Coronary artery (tissue), 2 donors: ENCODE measurements at regions not wholly inside any gene's neighbourhood (a gene's known extent, or its start where the extent isn't known, plus 50 kb on each side); places are given as distances from the start of the nearest gene placed in this dataset.

Experiments used
- DNase-seq: peaks from one replicate; pipeline ENCODE4 v3.0.0-alpha.2; 2017; ENCODE audit warnings: low spot score
- H3K27ac ChIP-seq, 2 donors: fragments of 200-600 bp; sonication (generic); one replicate each; pipeline ENCODE4 v1.5.1; 2016 to 2019
- H3K4me3 ChIP-seq: fragments of 200-600 bp; sonication (generic); 2 replicates; pipeline ENCODE4 v1.5.1; 2016; ENCODE audit warnings: mild to moderate bottlenecking, moderate library complexity
- TF ChIP-seq, protein P1 (sequence below): fragments of 200-600 bp; sonication (generic); IDR thresholded peaks from one replicate; pipeline ENCODE4 v1.5.1; 2019; ENCODE audit warnings: antibody characterized with exemption

DNA sequence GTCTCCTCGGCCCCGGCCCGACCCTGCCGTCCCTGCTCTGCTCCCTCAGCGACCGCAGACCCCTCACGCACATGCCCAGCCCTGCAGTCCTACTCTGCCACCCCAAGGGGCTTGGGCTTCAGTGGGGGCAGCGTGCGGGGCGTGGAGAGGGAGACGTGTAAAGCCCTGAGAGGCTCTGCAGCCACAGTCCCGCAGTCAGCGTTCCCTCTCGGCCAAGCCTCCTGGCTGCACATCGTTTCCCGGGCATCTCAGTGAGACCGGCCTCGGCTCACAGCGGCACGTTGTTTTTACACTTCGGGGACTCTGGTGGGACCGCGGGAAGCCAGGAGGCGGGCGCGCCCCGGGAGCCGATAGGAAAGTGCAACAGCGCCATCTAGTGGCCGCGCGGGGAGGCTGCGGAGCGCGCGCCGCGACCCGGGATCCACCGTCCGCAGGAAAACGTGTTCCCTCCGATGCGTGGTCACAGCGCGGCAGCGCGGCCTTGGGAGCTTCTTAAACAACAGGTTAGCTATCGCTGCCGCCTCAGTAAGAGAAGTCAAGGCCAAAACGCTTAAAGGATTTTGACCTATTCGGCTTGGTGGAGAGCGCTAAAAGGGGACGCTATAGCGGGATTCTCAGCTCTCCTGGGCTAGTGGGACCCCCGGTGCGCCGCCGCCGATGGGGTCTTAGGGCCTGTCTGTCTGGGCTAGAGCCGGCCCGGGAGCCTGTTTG lies 226.8 kb upstream of the IGF1R start:
- Histone ChIP-seq H3K27ac (peak overlapping the region in 1 of 2 donors; percentile 43), H3K4me3 (peak overlapping the region; percentile 65)
- TF ChIP-seq, protein P1, sequence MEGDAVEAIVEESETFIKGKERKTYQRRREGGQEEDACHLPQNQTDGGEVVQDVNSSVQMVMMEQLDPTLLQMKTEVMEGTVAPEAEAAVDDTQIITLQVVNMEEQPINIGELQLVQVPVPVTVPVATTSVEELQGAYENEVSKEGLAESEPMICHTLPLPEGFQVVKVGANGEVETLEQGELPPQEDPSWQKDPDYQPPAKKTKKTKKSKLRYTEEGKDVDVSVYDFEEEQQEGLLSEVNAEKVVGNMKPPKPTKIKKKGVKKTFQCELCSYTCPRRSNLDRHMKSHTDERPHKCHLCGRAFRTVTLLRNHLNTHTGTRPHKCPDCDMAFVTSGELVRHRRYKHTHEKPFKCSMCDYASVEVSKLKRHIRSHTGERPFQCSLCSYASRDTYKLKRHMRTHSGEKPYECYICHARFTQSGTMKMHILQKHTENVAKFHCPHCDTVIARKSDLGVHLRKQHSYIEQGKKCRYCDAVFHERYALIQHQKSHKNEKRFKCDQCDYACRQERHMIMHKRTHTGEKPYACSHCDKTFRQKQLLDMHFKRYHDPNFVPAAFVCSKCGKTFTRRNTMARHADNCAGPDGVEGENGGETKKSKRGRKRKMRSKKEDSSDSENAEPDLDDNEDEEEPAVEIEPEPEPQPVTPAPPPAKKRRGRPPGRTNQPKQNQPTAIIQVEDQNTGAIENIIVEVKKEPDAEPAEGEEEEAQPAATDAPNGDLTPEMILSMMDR = peak; percentile 98
- no peak for DNase-seq

DNA sequence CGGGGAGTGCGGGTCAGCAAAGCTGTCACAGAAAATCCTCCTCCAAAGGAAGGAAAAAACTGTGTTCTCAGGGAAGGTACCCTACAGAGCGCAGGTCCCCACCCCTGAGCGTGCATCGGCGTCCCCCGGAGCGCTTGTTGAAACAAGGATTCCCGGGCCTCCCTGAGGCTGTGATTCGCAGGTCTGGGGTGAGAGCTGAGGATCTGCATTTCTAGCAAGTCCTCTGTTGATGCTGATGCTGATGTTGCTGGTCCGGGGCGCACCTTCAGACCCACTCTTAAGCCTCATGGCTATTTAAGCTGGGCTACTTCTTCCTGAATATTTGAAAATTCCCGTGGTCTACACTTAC lies 226.2 kb upstream of the IGF1R start:
- no peak for DNase-seq
- Histone ChIP-seq H3K4me3 (peak overlapping the region; percentile 65), H3K27ac (no peak overlapping the region)
- TF ChIP-seq, protein P1 = no peak

DNA sequence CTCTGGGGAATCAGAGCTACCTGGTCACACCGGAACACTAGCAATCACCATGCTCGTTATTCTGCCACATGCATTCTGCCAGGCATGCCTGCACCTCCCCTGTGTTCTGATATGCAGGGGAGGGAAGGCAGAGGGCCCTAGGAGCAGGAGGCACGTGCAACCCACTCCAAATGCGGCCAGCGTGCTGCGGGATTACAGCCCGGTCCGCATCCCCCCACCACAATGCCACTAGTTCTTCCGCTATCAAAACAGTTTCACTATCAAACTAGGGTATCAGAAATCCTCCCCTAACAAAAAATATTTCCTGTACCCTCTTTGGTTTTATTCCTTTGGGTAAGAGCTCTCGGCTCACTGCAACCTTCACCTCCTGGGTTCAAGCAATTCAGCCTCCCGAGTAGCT lies 223.2 kb upstream of the IGF1R start:
- DNase-seq = no peak
- H3K27ac ChIP-seq = no peak overlapping the region
- H3K4me3 ChIP-seq = no peak overlapping the region
- TF ChIP-seq, protein P1 = no peak

DNA sequence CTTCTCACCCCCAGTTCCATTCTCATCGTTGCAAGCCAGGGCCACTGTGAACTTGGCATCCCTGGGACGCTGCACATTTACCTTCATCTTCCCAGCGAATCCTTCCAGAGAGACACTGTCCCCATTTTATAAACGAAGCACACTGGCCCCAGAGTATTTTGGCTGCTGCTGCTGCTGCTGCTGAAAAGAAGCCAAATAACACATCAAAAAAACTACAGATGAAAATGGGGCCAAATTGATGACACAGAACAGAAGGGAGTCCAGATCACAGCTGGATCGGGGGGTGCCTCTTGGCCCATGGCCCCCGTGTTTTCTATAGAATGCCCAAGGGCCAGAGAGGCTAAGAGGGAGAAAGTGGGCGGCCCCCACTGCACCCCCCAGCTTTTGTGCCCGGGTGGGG lies 221.0 kb upstream of the IGF1R start:
- no peak for DNase-seq
- Histone ChIP-seq H3K4me3 (no peak overlapping the region), H3K27ac (no peak overlapping the region)
- TF ChIP-seq, protein P1 = no peak

DNA sequence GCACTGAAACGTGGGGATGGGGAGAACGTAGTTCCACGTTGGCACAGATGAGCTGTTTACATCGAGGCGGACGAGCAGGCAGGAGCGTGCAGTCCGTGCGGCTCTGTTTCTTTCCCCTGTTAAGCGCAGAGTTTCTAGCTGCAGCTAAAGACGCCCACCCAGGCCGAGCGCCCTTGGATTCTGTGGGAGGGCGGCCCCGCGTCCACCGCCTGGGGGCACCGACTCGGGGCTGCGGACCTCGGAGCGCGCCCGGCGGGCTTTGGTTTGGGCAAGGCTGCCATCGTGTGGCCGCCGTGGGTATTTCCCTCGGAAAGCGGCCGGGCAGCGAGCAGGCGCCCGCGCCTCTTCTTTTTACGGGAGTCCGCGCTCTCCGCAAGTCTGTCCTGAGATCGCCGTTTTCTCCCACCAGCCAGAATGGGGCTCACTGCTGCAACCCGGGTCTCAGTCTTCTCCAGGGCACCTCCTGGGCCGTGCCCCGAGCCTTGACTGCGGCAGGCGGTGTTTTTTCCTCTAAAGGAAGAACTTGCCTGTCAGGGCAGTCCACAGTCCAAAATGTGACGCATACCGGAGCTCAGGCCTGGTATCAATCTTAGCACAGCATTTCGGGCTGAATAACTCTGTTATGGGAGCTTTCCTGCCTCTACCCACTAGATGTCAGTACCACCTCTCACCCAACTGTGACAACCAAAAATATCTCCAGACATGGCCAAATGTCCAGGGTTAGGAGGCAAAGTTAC lies 219.9 kb upstream of the IGF1R start:
- H3K4me3 ChIP-seq = peak overlapping the region; percentile 62
- DNase-seq = peak; percentile 82

DNA sequence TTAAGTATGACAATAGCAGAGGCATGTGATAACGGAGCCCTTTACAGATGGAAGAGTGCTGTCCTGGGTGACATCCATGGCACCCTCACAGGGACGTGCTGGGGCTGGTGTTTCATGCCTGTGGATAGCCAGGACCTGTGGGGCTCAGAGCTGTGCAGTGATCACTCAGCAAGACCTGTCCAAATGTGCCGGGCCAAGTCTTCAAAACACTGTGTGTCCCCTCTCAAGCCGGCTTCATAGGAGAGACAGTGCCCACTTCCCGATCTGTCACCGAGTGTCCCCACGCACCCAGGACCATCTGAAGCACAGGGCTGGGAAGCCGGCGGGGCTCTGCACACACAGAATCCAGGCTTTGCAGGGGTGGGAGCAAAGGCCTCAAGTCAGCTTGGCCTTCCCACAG lies 217.2 kb upstream of the IGF1R start:
- TF ChIP-seq, protein P1 = no peak
- no peak for DNase-seq
- no peak overlapping the region for H3K4me3 ChIP-seq
- H3K27ac ChIP-seq = no peak overlapping the region

More for the DNA sequence above, 219.9 kb upstream of the IGF1R start:
- peak overlapping the region; percentile 45 to 80 for H3K27ac ChIP-seq
- TF ChIP-seq, protein P1 = peak; percentile 93

DNA sequence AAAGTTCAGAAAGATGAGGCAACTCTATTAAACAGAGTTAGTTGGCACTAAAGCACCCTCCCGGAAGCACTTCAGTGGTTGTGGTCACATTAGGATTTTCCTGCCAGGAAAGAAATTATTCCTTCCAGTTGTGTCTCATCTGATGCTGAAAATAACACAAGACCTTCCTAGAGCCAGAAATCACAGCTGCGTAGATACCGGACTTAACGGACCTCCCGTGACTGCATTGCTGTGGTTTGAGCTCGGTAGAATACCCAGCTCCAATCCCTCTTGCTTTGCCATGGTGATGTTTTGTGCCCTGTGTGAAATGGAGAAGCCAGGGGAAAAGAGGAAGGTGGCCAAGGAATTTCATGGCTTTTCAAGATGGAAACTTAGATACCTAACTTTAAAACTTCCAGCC lies 215.0 kb upstream of the IGF1R start:
- no peak for DNase-seq
- no peak overlapping the region for H3K4me3 ChIP-seq
- H3K27ac ChIP-seq = no peak overlapping the region

More for the DNA sequence above, 215.0 kb upstream of the IGF1R start:
- TF ChIP-seq, protein P1 = no peak
